HG02588 (cell line): ENCODE measurements at regions not wholly inside any gene's neighbourhood (a gene's known extent, or its start where the extent isn't known, plus 50 kb on each side); places are given as distances from the start of the nearest gene placed in this dataset.
"Not testable (repeated sequence)": the region's sequence is repeated elsewhere in the genome, so short reads cannot be mapped to it uniquely, and the experiment has no call there.

Source experiments
- ATAC-seq: cut with Tn5 transposase; IDR thresholded peaks from one replicate; pipeline ENCODE4 v1.9.1; 2021; ENCODE audit warnings: mild to moderate bottlenecking, moderate library complexity; ENCODE audit not compliant: unreplicated experiment

DNA sequence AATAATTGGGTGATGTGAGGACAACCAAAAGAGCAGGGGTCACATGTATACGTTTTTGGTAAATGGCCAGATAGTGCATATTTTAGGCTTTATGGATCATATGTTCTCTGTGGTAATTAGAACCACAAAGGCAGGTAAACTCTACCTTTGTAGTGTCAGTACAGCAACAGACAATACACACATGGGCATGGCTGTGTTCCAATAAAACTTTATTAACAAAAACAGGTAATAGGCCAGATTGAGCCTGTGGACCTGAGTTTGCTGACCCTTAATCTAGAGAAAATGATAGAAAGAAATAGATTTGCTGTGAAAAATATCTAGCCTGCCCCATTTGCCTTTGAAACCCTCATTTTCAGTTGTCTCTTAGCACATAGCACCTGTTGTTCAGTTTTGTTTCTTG lies 177.2 kb upstream of the CXCR4 start:
- ATAC-seq: no peak

- no peak for ATAC-seq
Measured at GRCh38 chr2:136291871-136292270, 173.9 kb upstream of the CXCR4 start.

GRCh38 chr2:136290326-136290725 lies 172.4 kb upstream of the CXCR4 start:
- ATAC-seq: no peak

DNA sequence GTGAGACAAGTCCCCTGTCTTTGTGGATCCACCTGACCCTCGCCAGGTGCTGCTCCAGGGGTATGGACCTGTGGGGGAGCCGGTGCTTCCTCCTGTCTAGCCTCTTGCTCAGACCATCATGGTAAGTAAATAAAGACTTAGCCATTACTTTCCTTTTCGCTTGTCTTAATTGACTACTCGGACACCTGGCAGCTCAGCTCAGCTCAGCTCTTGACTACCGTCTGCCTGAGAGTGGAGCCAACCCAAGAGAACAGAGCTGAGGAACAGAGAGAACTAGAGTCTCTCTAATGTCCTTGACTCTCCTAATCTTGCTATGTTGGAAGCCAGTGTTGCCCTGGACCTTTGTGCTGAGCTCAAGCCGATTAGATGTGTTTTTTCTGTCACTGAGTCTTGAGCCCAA lies 170.3 kb upstream of the CXCR4 start:
- ATAC-seq: no peak

DNA sequence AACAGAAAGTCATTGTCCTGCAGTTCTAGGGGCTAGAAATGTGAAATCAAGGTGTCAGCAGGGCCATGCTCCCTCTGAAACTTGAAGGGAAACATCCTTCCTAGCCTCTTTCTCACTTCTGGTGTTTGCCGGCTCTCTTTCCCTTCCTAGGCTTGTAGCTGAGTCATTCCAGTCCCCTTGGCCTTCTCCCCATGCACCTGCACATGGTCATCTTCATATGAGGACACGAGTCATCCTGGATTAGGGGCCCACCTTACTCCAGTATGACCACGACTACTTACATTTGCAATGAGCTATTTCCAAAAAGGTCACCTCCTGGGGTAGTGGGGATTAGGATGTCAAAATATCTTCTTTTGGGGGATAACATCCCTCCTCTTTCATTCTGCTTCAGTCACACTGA lies 168.5 kb upstream of the CXCR4 start:
- ATAC-seq: no peak

DNA sequence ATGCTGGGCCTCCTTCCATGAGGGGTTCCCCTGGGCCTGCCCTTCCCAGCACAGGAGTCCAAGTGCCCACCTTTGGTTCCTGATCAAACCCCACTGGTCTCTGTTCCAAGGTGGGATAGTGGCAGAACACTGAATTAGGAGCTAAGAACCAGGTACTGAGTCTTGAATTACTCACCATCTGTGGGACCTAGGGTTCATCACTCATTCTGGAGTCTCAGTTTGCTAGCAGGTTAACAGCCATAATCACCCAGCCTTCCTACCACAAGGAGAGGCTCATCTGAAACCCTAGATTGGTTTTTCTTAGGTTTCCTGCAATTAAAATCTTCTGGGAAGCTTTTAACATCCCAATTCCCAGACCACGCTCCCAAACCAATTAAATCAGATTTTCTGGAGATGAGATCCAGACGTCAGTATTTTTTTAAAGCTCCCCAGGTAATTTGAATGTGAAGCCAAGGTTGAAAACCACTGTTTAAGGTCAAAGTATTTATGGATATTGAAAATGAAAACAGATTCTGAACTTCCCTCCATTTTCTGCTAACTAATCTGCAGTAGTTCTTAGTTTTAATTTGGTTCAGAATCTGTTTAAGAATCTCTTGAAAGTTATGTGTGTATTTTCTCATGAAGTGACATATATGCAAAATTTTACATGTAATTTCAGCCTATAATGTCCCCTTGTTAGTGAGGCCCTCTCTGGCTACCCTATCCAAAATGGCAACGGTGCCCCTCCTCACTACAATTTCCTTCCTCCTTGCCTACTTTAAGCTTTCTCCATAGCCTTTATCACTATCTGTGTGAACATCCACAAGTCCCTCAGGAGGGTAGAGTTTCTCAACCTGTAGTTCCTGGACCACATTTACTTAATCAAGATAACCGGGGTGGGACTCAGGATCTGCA lies 166.5 kb upstream of the CXCR4 start:
- ATAC-seq: no peak

DNA sequence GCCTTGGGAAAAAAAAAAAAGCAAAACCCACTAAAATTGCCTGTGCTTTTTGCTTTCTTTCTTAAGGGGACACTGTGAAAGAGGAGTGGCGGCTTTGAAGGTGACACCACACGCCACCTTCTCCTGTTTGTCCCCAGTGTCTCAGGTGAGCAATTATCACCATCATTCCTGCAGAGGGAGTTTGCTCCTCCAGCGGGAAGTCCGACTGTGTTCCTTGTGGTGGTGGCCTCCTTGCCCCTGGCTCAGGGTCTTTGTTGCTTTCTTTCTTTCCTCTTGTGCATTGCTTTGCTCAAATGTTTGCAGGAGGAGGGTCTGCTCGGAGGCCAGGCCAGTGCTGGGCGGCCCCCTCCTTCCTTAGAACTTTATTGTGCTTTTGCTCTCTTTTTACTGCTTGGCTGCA lies 164.3 kb upstream of the CXCR4 start:
- no peak for ATAC-seq

- ATAC-seq: peak; percentile 40
Measured at GRCh38 chr2:136281281-136282114, 163.5 kb upstream of the CXCR4 start.

DNA sequence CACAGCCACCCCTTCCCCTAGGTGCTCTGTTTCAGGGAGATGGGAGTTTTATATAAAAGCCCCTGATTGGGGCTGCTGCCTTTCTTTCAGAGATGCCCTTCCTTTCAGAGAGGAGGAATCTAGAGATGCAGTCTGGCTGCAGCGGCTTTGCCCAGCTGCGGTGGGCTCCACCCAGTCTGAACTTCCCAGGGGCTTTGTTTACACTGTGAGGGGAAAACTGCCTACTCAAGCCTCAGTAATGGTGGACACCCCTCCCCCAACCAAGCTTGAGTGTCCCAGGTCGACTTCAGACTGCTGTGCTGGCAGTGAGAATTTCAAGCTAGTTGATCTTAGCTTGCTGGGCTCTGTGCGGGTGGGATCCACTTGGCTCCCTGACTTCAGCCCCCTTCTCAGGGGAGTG lies 148.4 kb upstream of the CXCR4 start:
- not testable (repeated sequence) for ATAC-seq

GRCh38 chr2:136259551-136259950 lies 141.6 kb upstream of the CXCR4 start:
- no peak for ATAC-seq

GRCh38 chr2:136257893-136258292 lies 139.9 kb upstream of the CXCR4 start:
- ATAC-seq: no peak

GRCh38 chr2:136255648-136256461 lies 137.9 kb upstream of the CXCR4 start:
- ATAC-seq: peak; percentile 40

GRCh38 chr2:136255127-136255526 lies 137.2 kb upstream of the CXCR4 start:
- no peak for ATAC-seq

DNA sequence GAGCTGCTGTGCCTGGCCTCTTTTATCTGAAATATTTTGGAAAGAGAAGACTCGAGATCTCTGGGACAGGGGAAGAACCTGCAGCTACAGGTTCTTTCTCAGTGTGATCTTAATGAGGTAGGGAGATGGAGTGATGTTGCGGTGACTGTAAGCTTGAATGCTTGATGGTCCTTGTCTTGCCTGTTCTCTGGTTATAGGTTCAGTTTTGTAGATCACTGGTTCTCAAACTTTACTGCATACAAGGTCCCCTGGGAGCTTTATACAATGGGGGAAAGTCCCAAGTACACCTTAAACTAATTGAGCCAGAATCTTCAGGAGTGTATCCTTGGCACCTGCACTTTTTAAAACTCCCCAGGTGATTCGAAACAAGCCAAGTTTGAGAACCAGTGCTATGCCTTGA lies 136.7 kb upstream of the CXCR4 start:
- no peak for ATAC-seq

GRCh38 chr2:136253288-136254004 lies 135.5 kb upstream of the CXCR4 start:
- ATAC-seq: no peak

DNA sequence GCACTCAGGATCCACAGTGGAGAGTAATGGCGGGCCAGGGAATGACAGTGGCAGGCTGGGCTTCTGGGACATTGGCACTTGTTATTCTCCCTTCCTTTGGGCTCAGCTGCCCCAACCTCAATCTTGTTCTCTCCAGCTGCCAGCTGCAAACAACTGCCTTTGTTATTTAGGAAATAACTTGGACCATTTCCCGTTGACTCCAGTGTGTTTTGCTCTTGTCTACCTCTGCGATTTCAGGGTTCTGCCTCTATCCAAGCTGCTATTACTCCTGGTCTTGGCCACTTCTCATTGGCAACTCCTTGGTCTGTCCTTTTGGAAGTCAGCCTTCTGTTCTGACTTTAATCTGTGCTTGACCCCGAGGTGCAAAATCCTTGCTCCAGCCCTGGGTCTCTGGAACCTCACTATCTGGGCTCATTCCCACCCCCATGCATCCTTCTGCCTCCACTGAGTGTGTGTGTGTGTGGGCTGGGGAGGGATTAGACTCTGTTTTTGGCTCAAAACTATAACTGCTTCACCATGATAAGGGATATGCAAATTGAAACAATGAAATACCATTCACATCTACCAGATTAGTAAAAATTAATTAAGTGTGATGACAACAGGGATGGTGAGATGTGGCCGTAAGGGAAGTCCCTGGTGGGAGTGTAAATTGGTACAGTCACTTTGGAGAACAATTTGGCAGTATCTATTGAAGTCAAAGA lies 134.1 kb upstream of the CXCR4 start:
- ATAC-seq: no peak

- ATAC-seq: no peak
Measured at GRCh38 chr2:136251197-136251884, 133.4 kb upstream of the CXCR4 start.

- no peak for ATAC-seq
Measured at GRCh38 chr2:136250131-136250530, 132.2 kb upstream of the CXCR4 start.

DNA sequence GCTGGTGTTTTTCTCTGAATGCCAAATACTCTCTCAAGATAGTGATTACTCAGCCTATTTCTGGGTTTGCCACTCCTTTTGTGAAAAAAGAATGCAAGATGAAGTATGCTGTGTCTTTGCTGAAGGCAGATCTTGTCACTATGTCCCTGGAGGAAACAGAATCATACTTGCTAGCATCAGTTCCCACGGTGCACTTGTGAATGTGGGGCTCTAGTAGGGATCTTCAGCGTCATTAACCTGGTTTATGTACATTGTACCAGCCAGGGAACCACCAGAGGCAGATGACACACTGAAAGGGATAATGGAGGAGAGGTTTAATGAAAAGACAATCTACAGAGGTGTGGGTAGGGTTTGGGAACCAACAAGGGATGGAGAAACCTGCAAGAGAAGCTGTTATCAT lies 131.0 kb upstream of the CXCR4 start:
- no peak for ATAC-seq
